ENCODE measurements at regions not wholly inside any gene's neighbourhood (a gene's known extent, or its start where the extent isn't known, plus 50 kb on each side); places are given as distances from the start of the nearest gene placed in this dataset.

DNA sequence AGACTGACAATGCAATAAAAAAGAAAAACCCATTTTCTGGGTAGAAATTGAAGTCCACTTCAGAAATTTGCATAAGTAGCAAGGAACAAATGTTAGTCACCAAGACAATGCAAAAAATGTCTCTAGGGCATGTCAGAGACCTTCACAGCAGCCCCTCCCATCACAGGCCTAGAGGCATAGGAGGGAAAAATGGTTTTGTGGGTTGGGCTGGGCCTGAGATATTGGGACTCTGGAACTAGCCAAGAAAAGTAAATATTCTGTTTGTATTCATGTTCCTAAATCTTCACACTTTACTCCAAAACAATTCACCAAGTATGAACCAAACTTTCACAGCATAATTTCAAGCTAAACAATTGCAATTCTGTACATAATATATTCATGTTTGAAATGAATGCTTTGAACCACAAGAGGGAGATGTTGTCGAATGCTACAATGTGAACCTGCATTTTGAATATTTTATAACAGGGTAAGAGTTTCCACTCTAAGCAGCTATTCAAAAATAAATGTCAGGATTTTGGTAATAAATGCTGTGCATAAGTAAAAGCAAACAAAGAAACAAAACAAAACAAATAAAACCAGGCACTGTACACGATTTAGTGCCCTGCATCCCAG, 429.2 kb downstream of the OTOL1 start:
- H3K27ac Mint-ChIP-seq (ENCODE audit: unreplicated experiment) = no peak overlapping the region
- Histone ChIP-seq H4K20me1 (ENCODE audit: insufficient read depth, low read length) (no peaks in the 10 kb centered on the region), H3K27me3 (ENCODE audit: insufficient read depth, low read length) (no peaks in the 10 kb centered on the region), H3K4me1 (ENCODE audit: insufficient read depth, low read length) (no peaks in the 10 kb centered on the region), H3K36me3 (ENCODE audit: insufficient read depth, low read length) (no peaks in the 10 kb centered on the region), H3K4me3 (ENCODE audit: insufficient read depth, low read depth, low read length) (no peak overlapping the region), H3K79me2 (ENCODE audit: insufficient read depth, low read length) (no peaks in the 10 kb centered on the region), H3K9ac (ENCODE audit: low read length) (no peak overlapping the region), H3K9me3 (ENCODE audit: insufficient read depth, low read depth, low read length) (no peaks in the 10 kb centered on the region), H3K4me2 (ENCODE audit: low read length) (no peak overlapping the region), H2AFZ (ENCODE audit: low read depth, low read length) (no peak overlapping the region), H3K27ac (ENCODE audit: low read depth, low read length) (no peak overlapping the region)
- H3K36me3 Mint-ChIP-seq (ENCODE audit: low read depth, unreplicated experiment) = peaks cover 1% of the 10 kb centered on the region
- H3K4me3 Mint-ChIP-seq (ENCODE audit: unreplicated experiment) = no peak overlapping the region
- H3K4me1 Mint-ChIP-seq (ENCODE audit: low read depth, unreplicated experiment) = no peaks in the 10 kb centered on the region
- FAIRE-seq = no peak
- no peak for DNase-seq (ENCODE audit: low read depth)
- H3K27me3 Mint-ChIP-seq (ENCODE audit: low read depth, unreplicated experiment) = no peaks in the 10 kb centered on the region
- H3K9me3 Mint-ChIP-seq (ENCODE audit: unreplicated experiment) = peaks cover 2% of the 10 kb centered on the region
- TF ChIP-seq, protein P1, sequence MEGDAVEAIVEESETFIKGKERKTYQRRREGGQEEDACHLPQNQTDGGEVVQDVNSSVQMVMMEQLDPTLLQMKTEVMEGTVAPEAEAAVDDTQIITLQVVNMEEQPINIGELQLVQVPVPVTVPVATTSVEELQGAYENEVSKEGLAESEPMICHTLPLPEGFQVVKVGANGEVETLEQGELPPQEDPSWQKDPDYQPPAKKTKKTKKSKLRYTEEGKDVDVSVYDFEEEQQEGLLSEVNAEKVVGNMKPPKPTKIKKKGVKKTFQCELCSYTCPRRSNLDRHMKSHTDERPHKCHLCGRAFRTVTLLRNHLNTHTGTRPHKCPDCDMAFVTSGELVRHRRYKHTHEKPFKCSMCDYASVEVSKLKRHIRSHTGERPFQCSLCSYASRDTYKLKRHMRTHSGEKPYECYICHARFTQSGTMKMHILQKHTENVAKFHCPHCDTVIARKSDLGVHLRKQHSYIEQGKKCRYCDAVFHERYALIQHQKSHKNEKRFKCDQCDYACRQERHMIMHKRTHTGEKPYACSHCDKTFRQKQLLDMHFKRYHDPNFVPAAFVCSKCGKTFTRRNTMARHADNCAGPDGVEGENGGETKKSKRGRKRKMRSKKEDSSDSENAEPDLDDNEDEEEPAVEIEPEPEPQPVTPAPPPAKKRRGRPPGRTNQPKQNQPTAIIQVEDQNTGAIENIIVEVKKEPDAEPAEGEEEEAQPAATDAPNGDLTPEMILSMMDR (IDR thresholded peaks at IDR 0.05; ENCODE audit: insufficient read depth, low read depth, low read length) = no peak
- TF ChIP-seq EZH2 (IDR thresholded peaks at IDR 0.05; ENCODE audit: insufficient read depth, low read length) = no peak

DNA sequence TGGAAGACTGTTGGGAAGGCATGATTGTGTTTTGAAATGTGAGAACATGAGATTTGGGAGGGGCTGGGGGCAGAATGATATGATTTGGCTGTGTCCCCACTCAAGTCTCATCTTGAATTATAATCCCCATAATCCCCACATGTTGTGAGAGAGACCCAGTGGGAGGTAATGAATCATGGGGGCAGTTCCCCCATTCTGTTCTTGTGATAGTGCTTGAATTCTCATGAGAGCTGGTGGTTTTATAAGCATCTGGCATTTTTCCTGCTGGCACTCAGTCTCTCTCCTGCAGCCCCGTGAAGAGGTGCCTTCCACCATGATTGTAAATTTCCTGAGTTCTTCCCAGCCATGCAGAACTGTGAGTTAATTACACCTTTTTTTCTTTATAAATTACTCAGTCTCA, 430.5 kb downstream of the OTOL1 start:
- Histone ChIP-seq H3K4me1 (ENCODE audit: insufficient read depth, low read length) (no peaks in the 10 kb centered on the region), H3K9me3 (ENCODE audit: insufficient read depth, low read depth, low read length) (no peaks in the 10 kb centered on the region), H3K27ac (ENCODE audit: low read depth, low read length) (no peak overlapping the region), H3K79me2 (ENCODE audit: insufficient read depth, low read length) (no peaks in the 10 kb centered on the region), H3K4me3 (ENCODE audit: insufficient read depth, low read depth, low read length) (no peak overlapping the region), H4K20me1 (ENCODE audit: insufficient read depth, low read length) (no peaks in the 10 kb centered on the region), H3K9ac (ENCODE audit: low read length) (no peak overlapping the region), H3K4me2 (ENCODE audit: low read length) (no peak overlapping the region), H3K27me3 (ENCODE audit: insufficient read depth, low read length) (no peaks in the 10 kb centered on the region), H3K36me3 (ENCODE audit: insufficient read depth, low read length) (no peaks in the 10 kb centered on the region), H2AFZ (ENCODE audit: low read depth, low read length) (no peak overlapping the region)
- FAIRE-seq = no peak
- no peak for DNase-seq (ENCODE audit: low read depth)
- Mint-ChIP-seq H3K27me3 (ENCODE audit: low read depth, unreplicated experiment) (no peaks in the 10 kb centered on the region), H3K27ac (ENCODE audit: unreplicated experiment) (no peak overlapping the region), H3K4me1 (ENCODE audit: low read depth, unreplicated experiment) (no peaks in the 10 kb centered on the region), H3K9me3 (ENCODE audit: unreplicated experiment) (peaks cover 2% of the 10 kb centered on the region), H3K36me3 (ENCODE audit: low read depth, unreplicated experiment) (peaks cover 1% of the 10 kb centered on the region), H3K4me3 (ENCODE audit: unreplicated experiment) (no peak overlapping the region)
- no peak for TF ChIP-seq EZH2 (IDR thresholded peaks at IDR 0.05; ENCODE audit: insufficient read depth, low read length)
- TF ChIP-seq, protein P1 (IDR thresholded peaks at IDR 0.05; ENCODE audit: insufficient read depth, low read depth, low read length) = no peak

- Histone ChIP-seq H4K20me1 (ENCODE audit: insufficient read depth, low read length) (no peaks in the 10 kb centered on the region), H3K27me3 (ENCODE audit: insufficient read depth, low read length) (no peaks in the 10 kb centered on the region), H3K4me3 (ENCODE audit: insufficient read depth, low read depth, low read length) (no peak overlapping the region), H2AFZ (ENCODE audit: low read depth, low read length) (no peak overlapping the region), H3K79me2 (ENCODE audit: insufficient read depth, low read length) (no peaks in the 10 kb centered on the region), H3K9ac (ENCODE audit: low read length) (no peak overlapping the region), H3K4me1 (ENCODE audit: insufficient read depth, low read length) (no peaks in the 10 kb centered on the region), H3K36me3 (ENCODE audit: insufficient read depth, low read length) (no peaks in the 10 kb centered on the region), H3K4me2 (ENCODE audit: low read length) (no peak overlapping the region), H3K9me3 (ENCODE audit: insufficient read depth, low read depth, low read length) (no peaks in the 10 kb centered on the region), H3K27ac (ENCODE audit: low read depth, low read length) (no peak overlapping the region)
- no peak for FAIRE-seq
- Mint-ChIP-seq H3K4me1 (ENCODE audit: low read depth, unreplicated experiment) (no peaks in the 10 kb centered on the region), H3K9me3 (ENCODE audit: unreplicated experiment) (peaks cover 10% of the 10 kb centered on the region), H3K27me3 (ENCODE audit: low read depth, unreplicated experiment) (no peaks in the 10 kb centered on the region), H3K36me3 (ENCODE audit: low read depth, unreplicated experiment) (no peaks in the 10 kb centered on the region), H3K4me3 (ENCODE audit: unreplicated experiment) (no peak overlapping the region), H3K27ac (ENCODE audit: unreplicated experiment) (no peak overlapping the region)
- TF ChIP-seq, protein P1 (IDR thresholded peaks at IDR 0.05; ENCODE audit: insufficient read depth, low read depth, low read length) = no peak
- no peak for TF ChIP-seq EZH2 (IDR thresholded peaks at IDR 0.05; ENCODE audit: insufficient read depth, low read length)
- DNase-seq (ENCODE audit: low read depth) = no peak
Measured at GRCh38 chr3:161939918-161940620, 443.5 kb downstream of the OTOL1 start.
